Stimulated activated CD8-positive, alpha-beta memory T cell treated with anti-CD3 and anti-CD28 coated beads, Interleukin-4, amount 100 ng/mL, for 48 hours (primary cell): ENCODE measurements at regions not wholly inside any gene's neighbourhood (a gene's known extent, or its start where the extent isn't known, plus 50 kb on each side); places are given as distances from the start of the nearest gene placed in this dataset.
"Not testable (repeated sequence)": the region's sequence is repeated elsewhere in the genome, so short reads cannot be mapped to it uniquely, and the experiment has no call there.

Experiments
- DNase-seq: peaks from one replicate; pipeline ENCODE4 v3.0.0-alpha.2; 2020

DNA sequence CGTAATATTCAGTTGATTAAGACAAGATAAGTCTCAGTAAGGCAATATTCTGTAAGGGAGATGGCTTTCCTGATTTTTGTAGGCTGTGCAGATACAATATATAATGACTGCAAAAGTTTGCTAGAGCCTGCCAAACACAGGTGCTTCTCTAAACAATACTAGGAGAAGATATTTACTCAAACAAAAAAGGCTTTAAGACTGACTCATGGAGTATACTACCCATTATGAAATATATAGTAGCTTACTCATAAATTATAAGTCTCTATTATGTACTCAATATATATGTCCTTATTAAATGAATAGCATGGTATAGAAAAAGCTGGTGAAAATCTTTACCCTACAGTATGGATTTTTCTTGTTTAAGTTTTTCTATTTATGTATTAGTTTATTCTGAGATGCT is 93.2 kb upstream of the IL15 start:
- no peak for DNase-seq

DNA sequence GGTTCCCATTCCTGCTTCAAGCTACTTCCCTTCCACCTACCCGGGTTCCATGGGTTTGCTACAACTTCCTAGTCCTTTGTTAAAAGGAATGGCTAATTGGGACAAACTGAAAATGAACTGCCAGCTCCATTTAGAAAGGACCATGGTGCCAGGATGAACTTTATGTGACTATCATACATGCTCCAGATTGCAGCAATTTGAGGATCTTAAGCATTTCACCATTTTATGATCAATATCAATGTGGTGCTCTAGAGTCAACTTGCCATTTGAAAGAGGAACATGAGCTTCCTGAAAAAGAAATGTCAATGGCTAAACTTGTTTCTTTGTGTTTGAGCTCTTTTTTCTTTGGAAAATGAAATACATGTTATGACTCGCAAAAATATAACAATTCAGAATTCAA is 92.7 kb upstream of the IL15 start:
- DNase-seq, result no peak

DNA sequence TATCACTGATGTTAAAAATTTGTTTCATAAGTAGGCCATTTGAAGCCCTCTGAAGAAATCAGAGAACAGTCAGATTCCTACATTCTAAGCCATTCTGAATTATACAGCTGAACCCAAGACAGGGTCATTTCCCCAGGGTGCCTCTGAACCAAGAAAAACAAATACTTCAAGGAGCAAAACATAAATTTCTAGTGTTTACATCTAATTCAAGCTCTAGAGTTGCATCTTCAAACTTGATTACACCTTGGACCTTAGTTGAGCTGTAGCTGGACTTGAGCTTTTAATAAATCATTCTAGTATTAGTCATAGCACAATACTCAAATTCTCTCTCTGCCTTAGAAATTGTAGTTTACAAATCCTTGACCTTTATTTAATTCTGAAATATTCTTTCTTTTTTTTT is 87.6 kb upstream of the IL15 start:
- no peak for DNase-seq

DNA sequence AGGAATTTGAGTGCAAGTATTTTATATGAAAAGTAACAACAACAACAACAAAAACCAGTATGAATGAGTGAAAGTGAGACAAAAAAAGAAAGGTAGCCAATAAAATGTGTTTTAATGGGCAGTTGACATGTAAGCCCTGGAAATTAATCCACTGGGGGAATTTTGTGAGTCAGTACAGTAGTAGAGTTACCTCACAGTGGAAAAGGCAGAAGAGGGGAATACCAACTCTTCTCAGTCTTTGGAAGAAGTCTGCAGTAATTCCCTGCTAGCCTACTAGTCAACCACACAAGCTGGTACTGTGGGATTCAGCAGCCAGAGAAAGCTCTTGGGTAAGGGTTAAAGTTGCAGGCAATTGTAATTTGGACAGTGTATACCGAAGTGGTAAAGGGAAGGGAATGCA is 76.3 kb upstream of the IL15 start:
- DNase-seq, result no peak

DNA sequence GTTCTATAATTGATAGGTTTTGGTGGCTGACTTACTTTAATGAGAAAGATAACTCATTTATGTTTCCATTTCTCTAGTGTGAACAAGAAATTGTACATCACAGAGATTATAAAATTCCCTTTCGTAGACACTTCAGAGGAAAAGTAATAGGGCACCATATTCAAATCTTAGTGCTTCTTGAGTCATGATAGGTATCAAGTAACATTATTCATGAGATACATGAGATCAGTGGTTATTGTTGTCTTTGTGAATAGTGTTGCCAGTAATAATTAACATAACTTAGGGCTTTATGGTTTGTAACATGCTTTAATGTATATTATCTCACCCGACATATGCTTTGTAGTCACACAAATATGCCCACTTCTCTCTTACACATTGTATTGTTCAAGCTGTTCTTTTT is 73.7 kb upstream of the IL15 start:
- no peak for DNase-seq

DNA sequence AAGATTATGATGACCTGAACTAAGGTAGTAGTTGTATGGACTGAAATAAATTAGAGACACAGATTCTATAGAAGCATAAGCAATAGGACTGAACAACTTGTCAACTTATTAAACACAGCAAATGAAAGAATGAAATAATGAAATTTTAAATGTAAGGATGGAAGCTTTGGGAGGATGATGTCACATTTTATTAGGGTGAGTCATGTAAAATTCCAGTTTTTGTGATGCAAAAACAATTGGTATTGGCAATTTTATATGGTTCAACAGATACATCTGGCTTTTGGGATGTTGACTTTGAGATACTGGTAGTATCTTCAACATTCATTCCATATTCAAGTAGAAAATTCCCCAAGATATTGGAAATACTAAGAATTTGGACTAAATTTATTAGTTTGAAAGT is 72.7 kb upstream of the IL15 start:
- no peak for DNase-seq

DNA sequence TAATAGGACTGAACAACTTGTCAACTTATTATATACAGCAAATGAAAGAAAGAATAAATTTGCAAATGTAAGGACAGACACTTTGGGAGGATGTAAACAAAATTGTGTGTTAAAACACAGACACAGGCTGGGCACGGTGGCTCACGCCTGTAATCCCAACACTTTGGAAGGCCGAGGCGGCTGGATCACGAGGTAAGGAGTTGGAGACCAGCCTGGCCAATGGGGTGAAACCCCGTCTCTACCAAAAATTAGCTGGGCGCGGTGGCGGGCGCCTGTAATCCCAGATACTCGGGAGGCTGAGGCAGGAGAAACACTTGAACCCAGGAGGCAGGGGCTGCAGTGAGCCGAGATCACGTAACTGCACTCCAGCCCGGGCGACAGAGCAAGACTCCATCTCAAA is 71.4 kb upstream of the IL15 start:
- DNase-seq, result not testable (repeated sequence)

DNA sequence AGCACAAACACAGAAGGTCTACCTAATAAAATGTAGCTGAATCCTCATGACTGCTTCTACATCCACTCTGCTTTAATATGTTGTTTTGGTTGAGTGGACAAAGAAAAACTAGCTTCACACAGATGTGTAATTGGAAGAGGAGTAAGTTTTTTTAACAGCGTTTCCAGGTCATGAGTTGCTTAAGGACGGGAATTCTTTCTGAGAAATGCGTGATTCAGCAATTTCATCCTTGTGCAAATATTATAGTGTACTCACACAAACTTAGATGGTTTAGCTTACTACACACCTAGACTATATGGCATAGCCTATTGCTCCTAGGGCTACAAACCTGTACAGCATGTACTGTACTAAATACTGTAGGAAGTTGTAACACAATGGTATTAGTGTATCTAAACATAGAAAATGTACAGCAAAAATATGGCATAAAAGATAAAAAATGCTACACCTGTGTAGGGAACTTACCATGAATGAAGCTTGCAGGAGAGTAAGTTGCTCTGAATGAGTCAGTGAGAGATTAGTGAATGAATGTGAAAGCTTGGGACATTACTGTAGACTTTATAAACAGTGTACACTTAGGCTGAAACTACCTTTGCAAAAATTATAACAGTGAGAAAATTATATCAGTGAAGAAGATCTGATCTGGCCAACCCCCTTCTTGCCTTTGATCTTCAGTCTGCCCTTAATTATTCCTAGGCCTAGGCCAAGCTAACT is 70.8 kb upstream of the IL15 start:
- no peak for DNase-seq

DNA sequence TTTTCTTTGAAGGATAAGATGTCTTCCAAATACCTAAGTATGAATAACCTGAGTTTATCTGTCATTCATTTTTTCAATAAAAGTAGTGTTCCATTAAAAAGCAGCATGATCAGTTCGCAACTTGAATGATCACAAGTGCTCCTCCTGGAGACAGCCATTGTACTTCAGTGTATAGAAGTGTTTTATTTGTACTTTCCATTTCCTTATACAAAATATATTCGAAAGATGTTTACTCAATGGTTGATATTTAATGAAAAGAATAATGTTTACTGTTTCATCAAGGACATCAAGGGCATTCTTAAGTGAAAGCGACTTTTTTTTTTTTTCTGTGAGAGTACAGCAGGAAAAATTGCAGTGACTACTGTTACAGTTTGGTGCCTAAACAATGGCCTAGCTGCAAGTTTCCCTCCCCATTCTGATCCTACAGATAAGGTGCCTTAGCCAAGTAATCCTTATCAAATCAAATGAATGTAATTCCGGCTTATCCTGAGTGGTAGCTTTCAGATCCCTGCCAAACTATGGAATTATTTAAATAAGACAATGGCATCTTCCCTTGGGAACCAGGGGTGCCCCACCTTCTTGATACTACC is 69.0 kb upstream of the IL15 start:
- DNase-seq, result no peak

DNA sequence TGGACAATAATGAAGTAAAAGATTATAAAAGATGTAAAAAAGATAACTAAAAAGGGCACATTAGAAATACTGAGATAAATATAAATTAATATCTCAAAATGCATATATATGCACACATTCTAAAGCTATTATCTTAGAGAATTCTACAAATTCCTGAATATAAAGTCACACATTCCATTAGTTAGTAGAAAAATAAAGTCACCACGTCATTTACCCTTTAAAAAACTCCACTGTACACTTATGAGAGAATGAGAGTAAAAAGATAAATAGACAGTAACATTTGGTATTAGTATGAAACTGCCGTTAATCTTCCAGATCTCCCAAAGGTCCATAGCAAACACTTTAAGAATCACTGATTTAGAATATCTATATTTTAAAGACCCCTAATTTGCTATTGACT is 67.2 kb upstream of the IL15 start:
- no peak for DNase-seq

DNA sequence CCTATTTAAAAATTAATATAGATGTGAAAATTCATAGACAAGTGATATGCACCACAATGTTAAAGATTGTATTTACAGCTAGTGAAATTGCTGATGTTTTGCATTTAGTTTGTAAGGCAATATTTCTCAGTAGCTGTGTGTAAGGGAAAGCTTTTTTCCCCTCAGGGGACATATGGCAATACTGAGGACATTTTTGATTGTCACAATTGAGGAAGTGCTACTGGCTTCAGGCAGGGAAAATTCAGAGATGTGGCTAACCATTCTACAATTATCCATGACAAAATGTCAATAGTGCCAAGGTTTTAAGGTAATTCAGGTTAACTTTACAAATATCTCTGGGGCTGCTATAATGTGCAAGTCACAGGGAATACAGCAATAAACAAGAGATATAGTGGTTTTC is 66.1 kb upstream of the IL15 start:
- DNase-seq, result no peak

DNA sequence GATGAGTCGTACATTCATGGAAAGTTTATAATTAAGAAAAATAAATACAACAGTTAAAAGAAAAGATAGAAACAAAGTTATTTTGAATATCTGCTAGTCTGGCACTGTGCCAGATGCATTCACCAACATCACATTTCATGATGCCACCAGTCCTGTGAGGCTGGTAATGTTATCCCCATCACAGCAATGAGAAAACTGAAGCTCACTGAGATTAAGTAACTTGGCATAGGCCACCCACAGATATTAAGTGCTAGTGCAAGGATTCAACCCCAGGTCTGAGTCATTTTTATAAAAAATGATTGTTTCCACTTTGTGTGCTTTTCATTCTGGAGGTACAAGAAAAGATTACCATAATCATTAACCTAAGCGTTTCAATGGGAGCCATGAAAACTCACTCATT is 65.0 kb upstream of the IL15 start:
- DNase-seq, result no peak

DNA sequence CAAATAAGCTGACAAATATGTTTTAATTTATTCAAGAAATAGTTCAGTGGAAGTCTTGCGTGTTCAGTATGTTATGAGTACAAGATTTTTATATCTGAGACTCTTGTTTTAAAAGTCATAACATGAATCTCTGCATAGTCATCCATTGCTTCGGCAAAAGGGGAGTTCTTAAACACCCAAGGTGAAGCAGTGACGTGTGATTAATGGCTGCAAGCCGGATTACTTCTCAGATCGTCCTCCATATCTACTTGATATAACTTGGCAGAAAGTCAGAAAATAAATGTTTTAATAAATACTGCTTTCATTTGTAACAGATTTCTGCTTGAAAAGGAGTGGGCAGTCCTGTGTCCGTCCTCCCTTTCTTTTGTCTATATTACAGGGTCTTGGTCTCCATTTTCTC is 64.6 kb upstream of the IL15 start:
- DNase-seq, result no peak

DNA sequence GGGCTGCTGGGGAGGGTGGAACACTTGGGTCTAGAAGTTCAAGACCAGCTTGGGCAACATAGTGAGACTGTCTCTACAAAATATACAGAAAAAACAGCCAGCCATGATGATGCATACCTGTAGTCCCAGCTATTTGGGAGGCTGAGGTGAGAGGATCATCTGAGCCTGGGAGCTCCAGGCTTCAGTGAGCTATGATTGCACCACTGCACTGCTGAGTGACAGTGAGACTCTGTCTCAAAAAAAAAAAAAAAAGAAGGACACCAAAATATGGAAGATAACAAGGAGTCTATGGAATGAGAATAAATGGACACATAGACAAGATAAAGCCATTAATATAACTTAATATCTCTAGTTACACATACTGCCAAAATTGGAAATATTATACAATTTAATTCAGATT is 62.7 kb upstream of the IL15 start:
- no peak for DNase-seq

DNA sequence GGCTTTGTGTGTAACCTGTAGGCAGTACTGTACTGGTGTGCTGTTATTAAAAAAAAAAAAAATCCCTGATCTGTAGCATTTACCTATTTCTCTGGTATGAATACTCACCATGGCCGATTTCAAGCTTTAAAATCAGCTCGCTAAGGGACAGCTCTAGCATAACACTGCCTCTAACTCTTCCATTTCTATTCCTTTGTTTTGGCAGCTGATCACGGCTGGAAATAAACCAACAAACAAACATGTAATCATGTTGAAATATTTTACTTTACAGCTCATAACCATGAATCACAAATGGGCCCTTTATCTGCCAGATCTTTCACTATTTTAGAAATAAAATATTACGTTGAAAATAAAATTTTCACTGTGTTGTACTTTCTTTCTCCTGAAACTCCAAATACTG is 60.5 kb upstream of the IL15 start:
- DNase-seq, result no peak

DNA sequence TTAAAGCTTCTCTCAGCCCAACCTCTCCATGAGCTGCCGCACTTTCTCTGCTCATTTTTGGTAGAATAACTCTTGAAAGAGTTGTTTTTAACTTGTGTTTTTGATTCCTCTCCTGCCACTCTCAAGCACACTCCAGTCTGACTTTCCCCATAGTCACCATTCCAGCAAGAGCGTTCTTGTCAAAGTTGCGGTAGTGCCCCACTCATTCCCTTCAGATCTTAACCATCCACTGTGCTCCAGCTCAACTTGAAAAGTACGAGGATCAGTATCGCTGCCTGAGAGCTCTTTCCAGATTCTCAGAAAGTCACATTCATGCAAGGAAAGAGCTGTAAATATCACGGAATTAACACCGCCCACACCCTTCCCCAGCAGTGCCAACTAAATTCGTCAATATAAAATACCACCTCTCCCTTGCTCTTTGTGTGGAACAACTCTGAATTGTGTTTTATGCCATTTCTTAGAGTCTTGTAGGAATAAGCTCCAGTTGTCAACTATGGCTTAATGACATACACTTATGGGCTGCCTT is 59.7 kb upstream of the IL15 start:
- DNase-seq, result no peak

DNA sequence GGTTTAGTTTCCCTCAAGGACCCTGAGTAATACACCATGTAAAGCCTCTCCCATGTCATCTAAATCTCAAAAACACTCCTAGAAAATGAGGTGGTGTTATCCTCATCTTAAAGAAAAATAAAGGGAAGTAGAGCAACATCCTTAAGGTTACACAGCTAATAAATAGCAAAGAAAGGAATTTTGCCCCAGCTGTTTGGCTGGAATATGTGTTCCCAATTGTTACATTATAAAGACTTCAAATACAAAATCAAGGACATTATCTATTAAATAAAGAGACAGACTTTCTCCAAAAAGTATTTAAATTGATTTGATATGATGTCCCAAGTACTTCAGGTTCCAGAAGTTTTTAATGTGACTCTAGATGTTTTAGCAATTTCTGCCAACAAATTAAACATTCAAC is 57.9 kb upstream of the IL15 start:
- DNase-seq, result no peak

DNA sequence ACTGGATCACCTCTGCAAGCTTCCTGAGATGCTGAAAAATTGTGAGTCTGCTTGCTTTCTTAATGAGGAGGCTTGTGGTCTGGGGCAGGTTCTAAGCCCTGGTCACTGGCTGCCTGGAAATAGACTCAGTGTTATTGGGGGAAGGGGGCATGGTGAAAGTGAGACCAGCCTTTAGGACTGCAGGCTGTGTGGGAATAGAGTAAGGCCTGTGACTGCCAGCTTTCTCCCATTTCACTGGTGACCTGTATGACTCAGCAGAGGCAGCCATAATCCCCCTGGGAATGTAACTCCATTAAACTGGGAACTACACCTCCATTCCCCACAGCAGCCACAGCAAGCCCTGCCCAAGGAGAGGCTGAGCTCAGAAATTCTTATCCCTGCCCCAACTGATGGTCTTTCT is 55.9 kb upstream of the IL15 start:
- DNase-seq, result no peak
